H1 (cell line): ENCODE measurements at regions not wholly inside any gene's neighbourhood (a gene's known extent, or its start where the extent isn't known, plus 50 kb on each side); places are given as distances from the start of the nearest gene placed in this dataset.

Source experiments
- CTCF ChIA-PET: fragments of 300-600 bp; sonication (Branson Sonifier 250); formaldehyde crosslinking; loops from one replicate; lab custom pipeline; 2021; ENCODE audit not compliant: partially characterized antibody; lab: Charles Lee
- POLR2A ChIA-PET: fragments of 300-600 bp; sonication (Branson Sonifier 250); formaldehyde crosslinking; loops from one replicate; lab custom pipeline; 2021; ENCODE audit warnings: inconsistent platforms; ENCODE audit not compliant: partially characterized antibody; lab: Charles Lee
- DNase-seq, 2 experiments: peaks; one replicate each; pipeline versions ENCODE4 v3.0.0 to v3.0.0-alpha.2; 2010 to 2022; ENCODE audit warnings: low spot score in 2 of 2, low read depth in 1 of 2, mixed read lengths in 1 of 2
- FAIRE-seq: peaks from 2 replicates; lab custom pipeline; 2011; peaks lifted over from hg19 to GRCh38; lab: Jason Lieb, UNC
- H2AFZ ChIP-seq: 2 replicates; pipeline ENCODE4 v1.8.1; 2012; ENCODE audit warnings: low read length, inconsistent platforms
- H2AK5ac ChIP-seq: 2 replicates; pipeline ENCODE4 v1.6.1; 2013; ENCODE audit warnings: low read depth, low read length
- H2BK120ac ChIP-seq: replicated peaks from 2 replicates; pipeline ENCODE3; 2013; ENCODE audit warnings: low read depth, low read length, inconsistent platforms
- H2BK12ac ChIP-seq: 2 replicates; pipeline ENCODE4 v1.6.1; 2013; ENCODE audit warnings: low read depth, low read length
- H2BK15ac ChIP-seq: 2 replicates; pipeline ENCODE4 v1.6.1; 2013; ENCODE audit warnings: low read length
- H2BK20ac ChIP-seq: 2 replicates; pipeline ENCODE4 v1.6.1; 2013; ENCODE audit warnings: low read length
- H2BK5ac ChIP-seq: 2 replicates; pipeline ENCODE4 v1.6.1; 2013; ENCODE audit warnings: low read depth, low read length
- H3K14ac ChIP-seq: 2 replicates; pipeline ENCODE4 v1.6.1; 2013; ENCODE audit warnings: inconsistent platforms; ENCODE audit not compliant: insufficient read length
- H3K18ac ChIP-seq: 2 replicates; pipeline ENCODE4 v1.6.1; 2013; ENCODE audit warnings: low read length; ENCODE audit errors: extremely low read depth
- H3K23ac ChIP-seq: 2 replicates; pipeline ENCODE4 v1.6.1; 2013; ENCODE audit warnings: inconsistent platforms; ENCODE audit not compliant: insufficient read length
- H3K23me2 ChIP-seq: 2 replicates; pipeline ENCODE4 v1.6.1; 2013; ENCODE audit warnings: low read depth, low read length
- H3K27ac ChIP-seq: 2 replicates; pipeline ENCODE4 v1.6.1; 2011; ENCODE audit warnings: low read depth, low read length, inconsistent platforms
- H3K27me3 ChIP-seq, 4 experiments: replicated peaks in 1 of 4; 1 replicate in 1 of 4; 2 replicates in 3 of 4; pipeline versions ENCODE4 v1.6.1 to v1.8.1; 2011 to 2013; ENCODE audit warnings: low read length in 3 of 4, mild to moderate bottlenecking in 3 of 4, inconsistent platforms in 2 of 4, mixed read lengths in 2 of 4, moderate library complexity in 1 of 4; ENCODE audit not compliant: control insufficient read depth in 3 of 4, insufficient read depth in 3 of 4; ENCODE audit errors: extremely low read depth in 1 of 4
- H3K36me3 ChIP-seq, 4 experiments: 2 replicates each; pipeline versions ENCODE4 v1.6.1 to v1.8.1; 2011 to 2013; ENCODE audit warnings: mild to moderate bottlenecking in 4 of 4, low read length in 3 of 4, moderate library complexity in 2 of 4, control low read depth in 1 of 4, inconsistent platforms in 1 of 4; ENCODE audit not compliant: insufficient read depth in 4 of 4, control insufficient read depth in 2 of 4
- H3K4ac ChIP-seq: replicated peaks from 2 replicates; pipeline ENCODE3; 2013; ENCODE audit warnings: low read length, low read depth, mixed read lengths, inconsistent platforms; ENCODE audit not compliant: insufficient read length
- H3K4me1 ChIP-seq, 4 experiments: replicated peaks in 1 of 4; 1 replicate in 1 of 4; 2 replicates in 3 of 4; pipeline versions ENCODE4 v1.6.1 to v1.8.1; 2011 to 2013; ENCODE audit warnings: low read length in 3 of 4, inconsistent platforms in 2 of 4, mixed read lengths in 1 of 4; ENCODE audit not compliant: insufficient read depth in 4 of 4, control insufficient read depth in 3 of 4
- H3K4me2 ChIP-seq, 2 experiments: 2 replicates each; pipeline versions ENCODE4 v1.6.1 to v1.8.1; 2011 to 2013; ENCODE audit warnings: low read depth in 2 of 2, low read length in 2 of 2, control low read depth in 1 of 2, inconsistent platforms in 1 of 2, mild to moderate bottlenecking in 1 of 2; ENCODE audit not compliant: insufficient read depth in 1 of 2
- H3K4me3 ChIP-seq, 4 experiments: fragments of 200-600, 300-600 bp in 1 of 4; sonication (generic), shearing (Covaris generic), sonication (Bioruptor Twin) in 1 of 4; 2 replicates each; pipeline versions ENCODE4 v1.5.1 to v1.8.1; 2011 to 2016; ENCODE audit warnings: low read length in 4 of 4, low read depth in 3 of 4, control low read depth in 2 of 4, inconsistent platforms in 2 of 4, mild to moderate bottlenecking in 2 of 4, mixed read lengths in 1 of 4, moderate library complexity in 1 of 4; ENCODE audit not compliant: insufficient read depth in 2 of 4; ENCODE audit errors: extremely low read depth in 1 of 4
- H3K56ac ChIP-seq: replicated peaks from 2 replicates; pipeline ENCODE3; 2013; ENCODE audit warnings: low read depth, mild to moderate bottlenecking, mixed read lengths, low read length, inconsistent platforms; ENCODE audit not compliant: insufficient read length
- H3K79me1 ChIP-seq: 2 replicates; pipeline ENCODE4 v1.6.1; 2013; ENCODE audit warnings: low read depth, low read length, control low read depth
- H3K79me2 ChIP-seq, 2 experiments: 2 replicates each; pipeline versions ENCODE4 v1.6.1 to v1.8.1; 2012 to 2013; ENCODE audit warnings: low read length in 2 of 2, mild to moderate bottlenecking in 2 of 2, inconsistent platforms in 1 of 2; ENCODE audit not compliant: insufficient read depth in 2 of 2, control insufficient read depth in 1 of 2
- H3K9ac ChIP-seq, 4 experiments: replicated peaks in 1 of 4; 1 replicate in 1 of 4; 2 replicates in 3 of 4; pipeline versions ENCODE4 v1.6.1 to v1.8.1; 2011 to 2013; ENCODE audit warnings: low read depth in 3 of 4, low read length in 3 of 4, control low read depth in 2 of 4, mild to moderate bottlenecking in 2 of 4, moderate library complexity in 2 of 4, inconsistent platforms in 1 of 4; ENCODE audit errors: extremely low read depth in 1 of 4
- H3K9me3 ChIP-seq, 2 experiments: 2 replicates each; pipeline versions ENCODE4 v1.6.1 to v1.8.1; 2012 to 2013; ENCODE audit warnings: mild to moderate bottlenecking in 2 of 2, moderate library complexity in 2 of 2, control low read depth in 1 of 2, inconsistent platforms in 1 of 2, low read depth in 1 of 2, low read length in 1 of 2, mixed read lengths in 1 of 2; ENCODE audit not compliant: insufficient read depth in 2 of 2
- H4K20me1 ChIP-seq, 2 experiments: replicated peaks in 1 of 2; 2 replicates each; pipeline versions ENCODE3 to v1.8.1; 2011 to 2013; ENCODE audit warnings: inconsistent platforms in 2 of 2, low read length in 2 of 2, mild to moderate bottlenecking in 1 of 2; ENCODE audit not compliant: insufficient read depth in 2 of 2, control insufficient read depth in 1 of 2
- H4K5ac ChIP-seq: 2 replicates; pipeline ENCODE4 v1.6.1; 2013; ENCODE audit warnings: low read length, low read depth, mixed read lengths, inconsistent platforms; ENCODE audit not compliant: insufficient read length
- H4K8ac ChIP-seq: 2 replicates; pipeline ENCODE4 v1.8.0; 2013; ENCODE audit warnings: mild to moderate bottlenecking, moderate library complexity, low read length, inconsistent platforms; ENCODE audit not compliant: insufficient read depth; ENCODE audit errors: extremely low read depth
- H4K91ac ChIP-seq: replicated peaks from 2 replicates; pipeline ENCODE3; 2013; ENCODE audit warnings: low read length, mixed read lengths, inconsistent platforms; ENCODE audit not compliant: insufficient read length
- BACH1 ChIP-seq: IDR thresholded peaks from 2 replicates; pipeline ENCODE4 v1.6.1; 2012; ENCODE audit warnings: low read length, improper control_type of control experiment
- BRCA1 ChIP-seq: IDR thresholded peaks from 2 replicates; pipeline ENCODE4 v1.6.1; 2012; ENCODE audit warnings: low read depth, low read length, improper control_type of control experiment
- CTBP2 ChIP-seq: IDR thresholded peaks from 2 replicates; pipeline ENCODE4 v1.7.0; 2011; ENCODE audit warnings: borderline replicate concordance, mild to moderate bottlenecking, moderate library complexity, mixed read lengths, low read length; ENCODE audit not compliant: insufficient read depth, insufficient read length
- FOSL1 ChIP-seq: IDR thresholded peaks from 2 replicates; pipeline ENCODE4 v1.6.1; 2011; ENCODE audit warnings: mild to moderate bottlenecking, low read depth, low read length, moderate library complexity; ENCODE audit not compliant: insufficient read depth
- GTF2F1 ChIP-seq: IDR thresholded peaks from 2 replicates; pipeline ENCODE4 v1.6.1; 2012; ENCODE audit warnings: low read depth, low read length, improper control_type of control experiment, borderline replicate concordance
- JUND ChIP-seq: IDR thresholded peaks from 2 replicates; pipeline ENCODE4 v1.6.1; 2011; ENCODE audit warnings: mild to moderate bottlenecking, improper control_type of control experiment, low read length
- KDM4A ChIP-seq: IDR thresholded peaks from one replicate; pipeline ENCODE4 v1.7.1; 2012; ENCODE audit warnings: low read depth, mild to moderate bottlenecking, moderate library complexity, low read length, inconsistent platforms; ENCODE audit not compliant: severe bottlenecking
- RAD21 ChIP-seq, 2 experiments: IDR thresholded peaks in 1 of 2; conservative IDR thresholded peaks in 1 of 2; 2 replicates each; pipeline ENCODE4 v1.6.1; 2011; ENCODE audit warnings: low read depth in 2 of 2, low read length in 2 of 2, improper control_type of control experiment in 1 of 2, inconsistent platforms in 1 of 2, mild to moderate bottlenecking in 1 of 2, moderate library complexity in 1 of 2
- RXRA ChIP-seq: IDR thresholded peaks from 2 replicates; pipeline ENCODE4 v1.6.1; 2011; ENCODE audit warnings: low read depth, mild to moderate bottlenecking, low read length, moderate library complexity; ENCODE audit not compliant: insufficient read depth
- TAF1 ChIP-seq: IDR thresholded peaks from 2 replicates; pipeline ENCODE4 v1.6.1; 2011; ENCODE audit warnings: mild to moderate bottlenecking, low read depth, low read length
- TBP ChIP-seq: IDR thresholded peaks from 2 replicates; pipeline ENCODE4 v1.6.1; 2011; ENCODE audit warnings: low read depth, low read length, improper control_type of control experiment
- YY1 ChIP-seq: IDR thresholded peaks from 2 replicates; pipeline ENCODE4 v1.6.1; 2011; ENCODE audit warnings: low read depth, mild to moderate bottlenecking, low read length
- WGBS, 2 experiments: shearing (Covaris generic) in 1 of 2; methylation state at CpG; one replicate each; pipeline versions ENCODE4 v1.1.6 to v1.1.7; 2013 to 2015; ENCODE audit warnings: low lambda C conversion rate in 2 of 2, mixed read lengths in 2 of 2, inconsistent platforms in 1 of 2, low coverage in 1 of 2, missing lambda C conversion rate in 1 of 2; ENCODE audit not compliant: insufficient replicate concordance in 2 of 2, insufficient coverage in 1 of 2, insufficient read length in 1 of 2; ENCODE audit errors: extremely low coverage in 1 of 2, missing lambda C conversion rate in 1 of 2; 5-methylcytosine and 5-hydroxymethylcytosine counted together

- Histone ChIP-seq H2BK120ac (no peak overlapping the region), H3K4ac (no peak overlapping the region), H2BK12ac (no peak overlapping the region), H2BK5ac (no peak overlapping the region), H3K4me3 (no peak overlapping the region), H3K27ac (no peak overlapping the region), H4K8ac (no peak overlapping the region), H3K14ac (no peak overlapping the region), H3K56ac (no peak overlapping the region), H2AK5ac (no peak overlapping the region), H3K18ac (no peak overlapping the region), H3K79me2 (no peaks in the 10 kb centered on the region), H3K23me2 (no peaks in the 10 kb centered on the region), H2BK20ac (no peak overlapping the region), H4K91ac (no peak overlapping the region), H2AFZ (no peak overlapping the region), H3K4me1 (peaks cover 0 to 7% (median 1%) of the 10 kb centered on the region in 4 experiments; a peak in 1 of 7 replicates), H3K9ac (no peak overlapping the region), H3K9me3 (no peaks in the 10 kb centered on the region), H3K79me1 (no peaks in the 10 kb centered on the region), H3K4me2 (0 out of 4 replicates have a peak overlapping the region, but pooled peaks of 1 of the 2 experiments have one; percentile 3), H4K20me1 (no peaks in the 10 kb centered on the region), H2BK15ac (no peak overlapping the region), H3K27me3 (peaks cover 2 to 19% (median 16%) of the 10 kb centered on the region in 4 experiments; a peak in 5 of 7 replicates), H4K5ac (no peak overlapping the region), H3K23ac (no peak overlapping the region), H3K36me3 (no peaks in the 10 kb centered on the region)
- no peak for TF ChIP-seq RAD21 (IDR thresholded peaks at IDR 0.05 in 1 of 2, conservative IDR thresholded peaks at IDR 0.05 in 1 of 2; ENCODE audit: low read depth in 2 of 2, low read length in 2 of 2)
- TF ChIP-seq YY1 = no peak
- no peak for TF ChIP-seq FOSL1
- no peak for TF ChIP-seq TBP
- no peak for TF ChIP-seq TAF1
- no peak for TF ChIP-seq JUND
- no peak for TF ChIP-seq BRCA1
- no peak for TF ChIP-seq CTBP2
- no peak for TF ChIP-seq BACH1
- TF ChIP-seq KDM4A = no peak
- no peak for TF ChIP-seq RXRA
- TF ChIP-seq GTF2F1 = no peak
- 69% methylated on average over 2 of the region's 2 CpGs; no CpG with 5 or more reads in 1 of the 2 experiments for WGBS, 2 experiments
- ChIA-PET POLR2A (no interaction called here), CTCF (interaction anchor here (1.0 to 1.1 kb wide), 3 partner anchors 12 to 149 kb away, joined by 3 read pairs; no protein-coding TSS in a partner anchor)
- DNase-seq = no peak
- no peak for FAIRE-seq
These were observed 489.7 kb upstream of the CELF2 start for GRCh38 chr10:10527861-10528562.
